Neural cell (in vitro differentiated cells): ENCODE measurements at regions not wholly inside any gene's neighbourhood (a gene's known extent, or its start where the extent isn't known, plus 50 kb on each side); places are given as distances from the start of the nearest gene placed in this dataset.

Source experiments
- CTCF ChIP-seq: fragments of 450-650 bp; IDR thresholded peaks from 2 replicates; pipeline ENCODE4 v1.5.1; 2014; ENCODE audit warnings: antibody characterized with exemption, mild to moderate bottlenecking, moderate library complexity; ENCODE audit not compliant: poor library complexity, severe bottlenecking
- EP300 ChIP-seq: fragments of 450-650 bp; conservative IDR thresholded peaks from 2 replicates; pipeline ENCODE4 v1.6.1; 2014; ENCODE audit warnings: antibody characterized with exemption, mild to moderate bottlenecking, moderate library complexity; ENCODE audit not compliant: poor library complexity, severe bottlenecking
- EZH2 ChIP-seq: fragments of 200-600, 300-800 bp; shearing (Covaris generic), sonication (generic); IDR thresholded peaks from 2 replicates; pipeline ENCODE4 v1.6.1; 2014; ENCODE audit warnings: antibody characterized with exemption, low read length, borderline replicate concordance, mild to moderate bottlenecking; ENCODE audit not compliant: insufficient read depth, poor library complexity, severe bottlenecking
- POLR2AphosphoS5 ChIP-seq: IDR thresholded peaks from 2 replicates; pipeline ENCODE4 v1.6.1; 2012
- RAD21 ChIP-seq: fragments of 450-650 bp; conservative IDR thresholded peaks from 2 replicates; pipeline ENCODE4 v1.6.1; 2014; ENCODE audit warnings: antibody characterized with exemption, mild to moderate bottlenecking, moderate library complexity
- REST ChIP-seq: IDR thresholded peaks from 2 replicates; pipeline ENCODE4 v1.6.1; 2012; ENCODE audit warnings: borderline replicate concordance
- TAF1 ChIP-seq: IDR thresholded peaks from 2 replicates; pipeline ENCODE4 v1.6.1; 2012; ENCODE audit warnings: low read depth

- no peak for TF ChIP-seq CTCF
- TF ChIP-seq POLR2AphosphoS5, result no peak
- no peak for TF ChIP-seq EZH2
- no peak for TF ChIP-seq EP300
- no peak for TF ChIP-seq TAF1
- no peak for TF ChIP-seq REST
- no peak for TF ChIP-seq RAD21
These were observed 213.5 kb downstream of the TMEM114 start for GRCh38 chr16:8376858-8377257.
